Loucy (cell line): ENCODE measurements at regions not wholly inside any gene's neighbourhood (a gene's known extent, or its start where the extent isn't known, plus 50 kb on each side); places are given as distances from the start of the nearest gene placed in this dataset.

Experiments
- EZH2phosphoT487 ChIP-seq: fragments of 200-600 bp; IDR thresholded peaks from 2 replicates; pipeline ENCODE4 v1.6.1; 2018; ENCODE audit warnings: antibody characterized with exemption, mild to moderate bottlenecking, moderate library complexity, borderline replicate concordance
- TF ChIP-seq, protein P1 (sequence below): fragments of 200-600 bp; sonication (generic); conservative IDR thresholded peaks from 2 replicates; pipeline ENCODE4 v1.5.1; 2014; ENCODE audit warnings: mild to moderate bottlenecking, antibody characterized with exemption, low read length

DNA sequence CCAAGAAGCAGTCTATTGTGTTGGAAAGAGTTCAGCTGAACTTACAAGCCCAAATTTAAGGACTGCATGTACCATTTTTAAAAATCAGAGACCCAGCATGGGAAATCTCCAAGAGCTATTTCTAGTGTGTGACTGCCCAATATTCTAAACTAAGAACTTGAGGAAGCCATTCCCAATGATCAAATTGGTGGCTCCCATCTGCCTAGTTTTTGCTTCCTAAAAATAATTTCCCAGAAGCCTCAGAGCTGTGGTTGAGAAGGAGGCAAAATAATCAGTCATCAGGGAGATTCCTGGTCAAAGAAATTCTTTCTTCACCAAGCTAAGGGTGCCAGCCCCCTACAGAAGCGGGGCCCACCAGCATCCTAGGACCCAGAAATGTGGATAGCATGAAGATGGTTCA is 176.1 kb upstream of the CDH5 start:
- TF ChIP-seq, protein P1, sequence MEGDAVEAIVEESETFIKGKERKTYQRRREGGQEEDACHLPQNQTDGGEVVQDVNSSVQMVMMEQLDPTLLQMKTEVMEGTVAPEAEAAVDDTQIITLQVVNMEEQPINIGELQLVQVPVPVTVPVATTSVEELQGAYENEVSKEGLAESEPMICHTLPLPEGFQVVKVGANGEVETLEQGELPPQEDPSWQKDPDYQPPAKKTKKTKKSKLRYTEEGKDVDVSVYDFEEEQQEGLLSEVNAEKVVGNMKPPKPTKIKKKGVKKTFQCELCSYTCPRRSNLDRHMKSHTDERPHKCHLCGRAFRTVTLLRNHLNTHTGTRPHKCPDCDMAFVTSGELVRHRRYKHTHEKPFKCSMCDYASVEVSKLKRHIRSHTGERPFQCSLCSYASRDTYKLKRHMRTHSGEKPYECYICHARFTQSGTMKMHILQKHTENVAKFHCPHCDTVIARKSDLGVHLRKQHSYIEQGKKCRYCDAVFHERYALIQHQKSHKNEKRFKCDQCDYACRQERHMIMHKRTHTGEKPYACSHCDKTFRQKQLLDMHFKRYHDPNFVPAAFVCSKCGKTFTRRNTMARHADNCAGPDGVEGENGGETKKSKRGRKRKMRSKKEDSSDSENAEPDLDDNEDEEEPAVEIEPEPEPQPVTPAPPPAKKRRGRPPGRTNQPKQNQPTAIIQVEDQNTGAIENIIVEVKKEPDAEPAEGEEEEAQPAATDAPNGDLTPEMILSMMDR: no peak
- TF ChIP-seq EZH2phosphoT487: no peak
